Body of pancreas (tissue), 4 donors: ENCODE measurements at regions not wholly inside any gene's neighbourhood (a gene's known extent, or its start where the extent isn't known, plus 50 kb on each side); places are given as distances from the start of the nearest gene placed in this dataset.

ENCODE experiments used
- ATAC-seq: fragments of 150-250 bp; one replicate; pipeline ENCODE4 v1.9.1; 2016
- DNase-seq, 4 donors: peaks; one replicate each; pipeline ENCODE4 v3.0.0-alpha.2; 2019
- H3K27ac ChIP-seq, 4 donors: fragments of 200-600 bp; sonication (generic); 1 replicate in 3 of 4; 2 replicates in 1 of 4; pipeline versions ENCODE4 v1.5.1 to v1.6.1; 2016 to 2019; ENCODE audit warnings: mild to moderate bottlenecking in 1 of 4, mixed read lengths in 1 of 4, moderate library complexity in 1 of 4
- H3K27me3 ChIP-seq, 2 donors: fragments of 200-600 bp; sonication (generic); one replicate each; pipeline ENCODE4 v1.6.0; 2016; ENCODE audit warnings: mild to moderate bottlenecking in 1 of 2
- H3K36me3 ChIP-seq, 2 donors: fragments of 200-600 bp; sonication (generic); replicated peaks in 1 of 2; 2 replicates each; pipeline ENCODE4 v1.5.1; 2016; ENCODE audit warnings: low read depth in 2 of 2; ENCODE audit not compliant: insufficient read depth in 1 of 2
- H3K4me1 ChIP-seq: fragments of 200-600 bp; sonication (generic); one replicate; pipeline ENCODE4 v1.6.0; 2016
- H3K4me3 ChIP-seq, 2 donors: fragments of 200-600 bp; sonication (generic); 1 replicate in 1 of 2; 2 replicates in 1 of 2; pipeline ENCODE4 v1.5.1; 2016 to 2019
- H3K9me3 ChIP-seq, 3 donors: fragments of 200-600 bp; sonication (generic); 1 replicate in 2 of 3; 2 replicates in 1 of 3; pipeline ENCODE4 v1.5.1; 2016
- POLR2A ChIP-seq, 3 donors: fragments of 450-650 bp; IDR thresholded peaks; one replicate each; pipeline ENCODE4 v1.6.1; 2016; ENCODE audit warnings: antibody characterized with exemption in 3 of 3, mild to moderate bottlenecking in 2 of 3
- WGBS, 2 donors: methylation state at CpG; one replicate each; pipeline ENCODE4 v1.1.5; 2017; 5-methylcytosine and 5-hydroxymethylcytosine counted together
- intact Hi-C: fragments of 100-400 bp; cut with DNase I; formaldehyde crosslinking; loops from one replicate; pipeline ENCODE4 v1.15.1; 2023
- TF ChIP-seq, protein P1 (sequence below), 7 experiments: fragments of 450-650 bp in 4 of 7; fragments of 200-600 bp in 3 of 7; sonication (generic) in 3 of 7; IDR thresholded peaks; one replicate each; pipeline ENCODE4 v1.5.1; 2016 to 2019; ENCODE audit warnings: antibody characterized with exemption in 7 of 7

GRCh38 chr2:21770787-21771186 is 647.0 kb downstream of the TDRD15 start:
- Histone ChIP-seq H3K27ac (no peak overlapping the region), H3K4me1 (no peaks in the 10 kb centered on the region), H3K9me3 (no peaks in the 10 kb centered on the region), H3K36me3 (no peaks in the 10 kb centered on the region), H3K4me3 (no peak overlapping the region), H3K27me3 (no peaks in the 10 kb centered on the region)
- WGBS, 2 donors = 53 to 62% methylated on average over 1 of the region's 1 CpG
- DNase-seq (no peak), ATAC-seq (no peak)
- intact Hi-C loops = no loop called here
- TF ChIP-seq, protein P1, sequence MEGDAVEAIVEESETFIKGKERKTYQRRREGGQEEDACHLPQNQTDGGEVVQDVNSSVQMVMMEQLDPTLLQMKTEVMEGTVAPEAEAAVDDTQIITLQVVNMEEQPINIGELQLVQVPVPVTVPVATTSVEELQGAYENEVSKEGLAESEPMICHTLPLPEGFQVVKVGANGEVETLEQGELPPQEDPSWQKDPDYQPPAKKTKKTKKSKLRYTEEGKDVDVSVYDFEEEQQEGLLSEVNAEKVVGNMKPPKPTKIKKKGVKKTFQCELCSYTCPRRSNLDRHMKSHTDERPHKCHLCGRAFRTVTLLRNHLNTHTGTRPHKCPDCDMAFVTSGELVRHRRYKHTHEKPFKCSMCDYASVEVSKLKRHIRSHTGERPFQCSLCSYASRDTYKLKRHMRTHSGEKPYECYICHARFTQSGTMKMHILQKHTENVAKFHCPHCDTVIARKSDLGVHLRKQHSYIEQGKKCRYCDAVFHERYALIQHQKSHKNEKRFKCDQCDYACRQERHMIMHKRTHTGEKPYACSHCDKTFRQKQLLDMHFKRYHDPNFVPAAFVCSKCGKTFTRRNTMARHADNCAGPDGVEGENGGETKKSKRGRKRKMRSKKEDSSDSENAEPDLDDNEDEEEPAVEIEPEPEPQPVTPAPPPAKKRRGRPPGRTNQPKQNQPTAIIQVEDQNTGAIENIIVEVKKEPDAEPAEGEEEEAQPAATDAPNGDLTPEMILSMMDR (IDR thresholded peaks at IDR 0.05) = no peak
- TF ChIP-seq POLR2A (IDR thresholded peaks at IDR 0.05) = no peak

- Histone ChIP-seq H3K4me3 (no peak overlapping the region), H3K27me3 (no peaks in the 10 kb centered on the region), H3K9me3 (no peaks in the 10 kb centered on the region), H3K4me1 (no peaks in the 10 kb centered on the region), H3K36me3 (no peaks in the 10 kb centered on the region), H3K27ac (no peak overlapping the region)
- 48 to 51% methylated on average over 1 of the region's 1 CpG for WGBS, 2 donors
- DNase-seq (no peak), ATAC-seq (no peak)
- no peak for TF ChIP-seq POLR2A (IDR thresholded peaks at IDR 0.05)
- intact Hi-C loops = no loop called here
Observed at GRCh38 chr2:21772624-21773023, 648.9 kb downstream of the TDRD15 start.

GRCh38 chr2:21773168-21773567 is 649.4 kb downstream of the TDRD15 start:
- no peak for ATAC-seq

GRCh38 chr2:21774691-21775368 is 651.1 kb downstream of the TDRD15 start:
- intact Hi-C loops = no loop called here
- Histone ChIP-seq H3K4me3 (no peak overlapping the region), H3K36me3 (no peaks in the 10 kb centered on the region), H3K4me1 (no peaks in the 10 kb centered on the region), H3K9me3 (no peaks in the 10 kb centered on the region), H3K27me3 (no peaks in the 10 kb centered on the region), H3K27ac (no peak overlapping the region)
- TF ChIP-seq POLR2A (IDR thresholded peaks at IDR 0.05) = no peak
- TF ChIP-seq, protein P1 (IDR thresholded peaks at IDR 0.05) = no peak
- ATAC-seq (no peak), DNase-seq (no peak)
- WGBS, 2 donors = 26 to 30% methylated on average over 6 of the region's 6 CpGs

More at GRCh38 chr2:21773168-21773567, 649.4 kb downstream of the TDRD15 start:
- Histone ChIP-seq H3K36me3 (no peaks in the 10 kb centered on the region), H3K9me3 (no peaks in the 10 kb centered on the region), H3K27me3 (no peaks in the 10 kb centered on the region), H3K27ac (no peak overlapping the region), H3K4me3 (no peak overlapping the region), H3K4me1 (no peaks in the 10 kb centered on the region)
- no peak for DNase-seq
- intact Hi-C loops = no loop called here
- TF ChIP-seq, protein P1 (IDR thresholded peaks at IDR 0.05) = no peak
- TF ChIP-seq POLR2A (IDR thresholded peaks at IDR 0.05) = no peak

DNA sequence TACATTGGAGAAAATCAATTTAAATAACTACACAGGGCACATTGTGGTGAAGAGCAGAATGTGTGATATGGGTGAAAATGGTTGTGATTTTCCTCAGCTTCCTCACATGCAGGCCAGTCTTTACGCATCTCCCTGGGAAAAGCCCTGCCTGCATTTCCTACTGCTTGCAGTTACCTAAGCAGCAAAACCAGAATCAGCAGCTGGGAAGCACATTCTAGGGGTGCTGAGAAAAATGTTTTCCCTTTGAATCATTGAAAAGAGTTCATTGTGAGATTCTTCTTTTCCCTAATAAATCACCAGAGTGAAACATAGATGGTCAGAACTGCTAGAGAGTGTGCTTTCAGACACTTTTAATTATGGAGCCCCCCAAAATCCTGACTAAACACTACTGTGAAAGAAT is 656.0 kb downstream of the TDRD15 start:
- H3K27ac ChIP-seq = no peak overlapping the region
- no peak for ATAC-seq
- H3K36me3 ChIP-seq = no peaks in the 10 kb centered on the region
- TF ChIP-seq POLR2A (IDR thresholded peaks at IDR 0.05) = no peak
- TF ChIP-seq, protein P1 (IDR thresholded peaks at IDR 0.05) = no peak
- 64 to 86% methylated on average over 1 of the region's 1 CpG for WGBS, 2 donors
- no peaks in the 10 kb centered on the region for H3K4me1 ChIP-seq
- H3K27me3 ChIP-seq = no peaks in the 10 kb centered on the region
- no peaks in the 10 kb centered on the region for H3K9me3 ChIP-seq
- DNase-seq = no peak
- intact Hi-C loops = no loop called here
- no peak overlapping the region for H3K4me3 ChIP-seq
